ENCODE measurements at regions not wholly inside any gene's neighbourhood (a gene's known extent, or its start where the extent isn't known, plus 50 kb on each side); places are given as distances from the start of the nearest gene placed in this dataset.

- Histone ChIP-seq H2BK15ac (ENCODE audit: low read depth, low read length) (no peak overlapping the region), H3K18ac (ENCODE audit: insufficient read length, low read depth, low read length) (no peak overlapping the region), H3T11ph (ENCODE audit: low read length) (no peak overlapping the region), H3K4me2 (ENCODE audit: insufficient read depth, insufficient read length, low read length) (no peak overlapping the region), H2AK5ac (ENCODE audit: insufficient read length, low read length) (no peak overlapping the region), H3K9ac (ENCODE audit: extremely low read depth, insufficient read length, low read length) (no peak overlapping the region), H4K8ac (replicated peaks; ENCODE audit: insufficient read length, low read depth, low read length) (no peak overlapping the region), H4K5ac (ENCODE audit: insufficient read length, low read depth, low read length) (no peak overlapping the region), H2BK20ac (ENCODE audit: low read depth, low read length, poor library complexity, severe bottlenecking) (no peak overlapping the region), H3K56ac (ENCODE audit: insufficient read length, low read depth, low read length) (no peak overlapping the region), H2BK12ac (ENCODE audit: insufficient read length, low read depth, low read length) (no peak overlapping the region), H3K4me1 (ENCODE audit: insufficient read depth, low read length) (no peaks in the 10 kb centered on the region), H3K27ac (ENCODE audit: insufficient read length, low read depth, low read length) (no peak overlapping the region), H3K79me2 (ENCODE audit: insufficient read depth, low read length) (no peaks in the 10 kb centered on the region), H3K23me2 (ENCODE audit: insufficient read length, low read depth, low read length, poor library complexity, severe bottlenecking) (no peaks in the 10 kb centered on the region), H3K4ac (ENCODE audit: low read depth, low read length) (no peak overlapping the region), H4K91ac (ENCODE audit: insufficient read length, low read depth, low read length) (no peak overlapping the region), H3K27me3 (ENCODE audit: insufficient read depth, low read length) (no peaks in the 10 kb centered on the region), H4K20me1 (ENCODE audit: control insufficient read depth, insufficient read depth, insufficient read length) (no peaks in the 10 kb centered on the region), H2AFZ (ENCODE audit: low read length) (no peak overlapping the region), H3K79me1 (ENCODE audit: insufficient read depth, low read depth, low read length, poor library complexity, severe bottlenecking) (no peaks in the 10 kb centered on the region), H2BK5ac (ENCODE audit: insufficient read length, low read length) (no peak overlapping the region), H3K9me3 (ENCODE audit: control insufficient read depth, low read depth, low read length) (no peaks in the 10 kb centered on the region), H3K23ac (ENCODE audit: insufficient read length, low read depth, low read length) (no peak overlapping the region), H3K14ac (ENCODE audit: insufficient read depth, low read length) (no peak overlapping the region), H2BK120ac (ENCODE audit: low read depth, low read length, poor library complexity, severe bottlenecking) (no peak overlapping the region)
- Mint-ChIP-seq H3K4me3 (no peak overlapping the region), H3K36me3 (ENCODE audit: insufficient read depth in 1 of 3, low read depth in 3 of 3) (no peaks in the 10 kb centered on the region), H3K27ac (no peak overlapping the region), H3K9me3 (no peaks in the 10 kb centered on the region), H3K4me1 (no peaks in the 10 kb centered on the region), H3K27me3 (ENCODE audit: low read depth) (peaks cover 6% of the 10 kb centered on the region)
- WGBS (ENCODE audit: extremely low coverage, insufficient read length, low lambda C conversion rate) = no CpG with 5 or more reads among the region's 5 CpGs
- no peak for DNase-seq
- no peak for TF ChIP-seq CTCF (conservative IDR thresholded peaks at IDR 0.05)
Observed at GRCh38 chr12:123067654-123068053, 83.2 kb downstream of the PITPNM2 start.
